Cardiac muscle cell (in vitro differentiated cells and primary cell): ENCODE measurements at regions not wholly inside any gene's neighbourhood (a gene's known extent, or its start where the extent isn't known, plus 50 kb on each side); places are given as distances from the start of the nearest gene placed in this dataset.

Experiments
- DNase-seq, 2 donors: peaks; one replicate each; pipeline versions ENCODE4 v3.0.0 to v3.0.0-alpha.2; 2010 to 2017; ENCODE audit warnings: low read depth in 1 of 2, low spot score in 1 of 2
- H3K27ac ChIP-seq: fragments of 200-600 bp; sonication (generic); 2 replicates; pipeline ENCODE4 v1.5.1; 2016
- H3K27me3 ChIP-seq: fragments of 200-600 bp; sonication (generic); 2 replicates; pipeline ENCODE4 v1.6.0; 2016; ENCODE audit warnings: control low read depth
- H3K36me3 ChIP-seq: fragments of 200-600 bp; sonication (generic); 2 replicates; pipeline ENCODE4 v1.5.1; 2016; ENCODE audit warnings: control low read depth
- H3K4me1 ChIP-seq: fragments of 200-600 bp; sonication (generic); 2 replicates; pipeline ENCODE4 v1.8.1; 2017; ENCODE audit warnings: low read depth, mild to moderate bottlenecking, mixed run types
- H3K4me3 ChIP-seq: fragments of 200-600 bp; sonication (generic); 2 replicates; pipeline ENCODE4 v1.5.1; 2016; ENCODE audit warnings: mild to moderate bottlenecking
- H3K9me3 ChIP-seq: fragments of 200-600 bp; sonication (generic); 2 replicates; pipeline ENCODE4 v1.5.1; 2017; ENCODE audit warnings: low read depth, mild to moderate bottlenecking, control low read depth
- TF ChIP-seq, protein P1 (sequence below): IDR thresholded peaks from 2 replicates; pipeline ENCODE4 v1.5.1; 2012; ENCODE audit warnings: low read depth, mild to moderate bottlenecking, low read length

DNA sequence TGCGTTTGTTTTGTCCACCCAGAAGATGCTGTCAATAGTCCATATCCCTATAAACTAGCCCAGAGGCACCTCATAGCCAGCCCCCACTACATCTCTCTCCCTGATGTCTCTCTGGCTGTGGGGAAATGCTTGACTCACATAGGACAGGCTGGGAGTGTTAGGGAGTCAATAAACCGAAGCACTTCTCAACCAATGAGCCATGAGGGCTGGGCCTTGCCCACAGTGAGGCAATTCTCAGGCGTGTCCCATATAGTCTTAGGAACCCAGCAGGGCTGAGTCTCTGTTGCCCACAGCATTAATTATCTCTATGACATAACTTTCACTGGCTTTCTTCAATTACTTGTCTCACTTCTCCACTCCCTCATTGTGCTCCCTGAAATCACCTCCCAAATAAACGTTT is 387.3 kb upstream of the CDH11 start:
- DNase-seq: no peak
- TF ChIP-seq, protein P1, sequence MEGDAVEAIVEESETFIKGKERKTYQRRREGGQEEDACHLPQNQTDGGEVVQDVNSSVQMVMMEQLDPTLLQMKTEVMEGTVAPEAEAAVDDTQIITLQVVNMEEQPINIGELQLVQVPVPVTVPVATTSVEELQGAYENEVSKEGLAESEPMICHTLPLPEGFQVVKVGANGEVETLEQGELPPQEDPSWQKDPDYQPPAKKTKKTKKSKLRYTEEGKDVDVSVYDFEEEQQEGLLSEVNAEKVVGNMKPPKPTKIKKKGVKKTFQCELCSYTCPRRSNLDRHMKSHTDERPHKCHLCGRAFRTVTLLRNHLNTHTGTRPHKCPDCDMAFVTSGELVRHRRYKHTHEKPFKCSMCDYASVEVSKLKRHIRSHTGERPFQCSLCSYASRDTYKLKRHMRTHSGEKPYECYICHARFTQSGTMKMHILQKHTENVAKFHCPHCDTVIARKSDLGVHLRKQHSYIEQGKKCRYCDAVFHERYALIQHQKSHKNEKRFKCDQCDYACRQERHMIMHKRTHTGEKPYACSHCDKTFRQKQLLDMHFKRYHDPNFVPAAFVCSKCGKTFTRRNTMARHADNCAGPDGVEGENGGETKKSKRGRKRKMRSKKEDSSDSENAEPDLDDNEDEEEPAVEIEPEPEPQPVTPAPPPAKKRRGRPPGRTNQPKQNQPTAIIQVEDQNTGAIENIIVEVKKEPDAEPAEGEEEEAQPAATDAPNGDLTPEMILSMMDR: no peak

DNA sequence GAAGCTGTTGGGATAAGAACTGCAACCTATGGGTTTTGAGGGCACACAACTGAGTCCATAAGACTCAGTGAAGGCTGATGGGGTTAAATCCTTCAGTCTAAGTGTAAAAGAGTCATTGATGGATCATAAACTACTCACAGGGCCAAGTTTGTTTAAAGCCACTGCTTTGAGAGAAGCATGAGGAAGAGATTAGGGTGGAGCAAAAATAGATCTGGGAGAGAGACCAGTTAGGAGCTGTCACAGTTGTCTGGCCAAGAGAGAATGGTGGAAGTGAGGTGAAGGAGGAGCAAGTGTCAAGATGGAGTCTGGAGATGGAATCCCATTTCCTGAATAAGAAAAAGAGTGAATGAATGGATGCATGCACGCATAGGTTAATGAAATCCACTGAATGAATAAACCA is 379.1 kb upstream of the CDH11 start:
- no peaks in the 10 kb centered on the region for H3K36me3 ChIP-seq
- peaks cover 9% of the 10 kb centered on the region for H3K4me1 ChIP-seq
- no peaks in the 10 kb centered on the region for H3K27me3 ChIP-seq
- H3K9me3 ChIP-seq: no peaks in the 10 kb centered on the region
- no peak for DNase-seq
- no peak overlapping the region for H3K4me3 ChIP-seq
- TF ChIP-seq, protein P1: no peak
- no peak overlapping the region for H3K27ac ChIP-seq

More for the DNA sequence above, 387.3 kb upstream of the CDH11 start:
- Histone ChIP-seq H3K9me3 (no peaks in the 10 kb centered on the region), H3K4me1 (peaks cover 13% of the 10 kb centered on the region), H3K4me3 (no peak overlapping the region), H3K27ac (no peak overlapping the region), H3K27me3 (no peaks in the 10 kb centered on the region), H3K36me3 (no peaks in the 10 kb centered on the region)

DNA sequence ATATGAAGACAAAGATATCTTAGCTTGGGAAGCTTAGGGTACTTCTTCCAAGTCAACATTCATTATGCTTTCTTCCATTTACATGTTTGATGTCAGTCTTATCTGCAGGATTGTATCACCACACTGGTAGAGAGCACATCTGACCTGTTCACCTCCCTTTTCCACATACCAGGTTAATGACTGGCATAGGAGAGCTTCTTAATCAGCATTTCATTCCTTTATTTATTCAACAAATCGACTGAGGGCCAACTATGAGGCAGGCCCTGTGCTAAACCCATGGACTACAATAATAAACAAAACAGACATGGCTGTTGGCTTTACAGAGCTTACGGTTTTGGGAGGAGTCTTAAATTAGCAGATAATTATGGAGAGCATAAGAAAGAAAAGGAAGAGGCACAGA is 378.1 kb upstream of the CDH11 start:
- H3K9me3 ChIP-seq: no peaks in the 10 kb centered on the region
- H3K36me3 ChIP-seq: no peaks in the 10 kb centered on the region
- DNase-seq: no peak
- no peak overlapping the region for H3K27ac ChIP-seq
- H3K27me3 ChIP-seq: no peaks in the 10 kb centered on the region
- H3K4me1 ChIP-seq: peaks cover 9% of the 10 kb centered on the region
- H3K4me3 ChIP-seq: no peak overlapping the region
- TF ChIP-seq, protein P1: no peak

DNA sequence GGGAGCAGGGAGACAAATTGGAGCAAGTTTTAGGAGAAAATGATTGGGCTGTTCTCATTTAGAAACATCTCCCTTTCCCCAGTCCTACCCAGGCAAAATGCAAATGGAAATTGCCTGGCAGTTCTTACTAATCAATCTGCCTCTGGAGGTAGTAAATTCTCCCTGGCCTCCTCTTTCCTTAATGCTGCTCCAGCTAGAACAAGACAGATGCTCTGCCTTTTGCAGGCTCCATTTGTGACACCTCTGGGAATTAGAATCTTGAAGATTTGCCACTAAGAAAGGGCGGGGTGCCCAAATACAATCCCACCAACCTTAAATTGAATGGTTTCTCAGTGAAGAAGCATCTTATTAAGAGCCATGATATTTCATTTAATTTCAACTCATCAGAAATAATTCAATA is 377.7 kb upstream of the CDH11 start:
- no peak for DNase-seq
- TF ChIP-seq, protein P1: no peak
- H3K9me3 ChIP-seq: no peaks in the 10 kb centered on the region

DNA sequence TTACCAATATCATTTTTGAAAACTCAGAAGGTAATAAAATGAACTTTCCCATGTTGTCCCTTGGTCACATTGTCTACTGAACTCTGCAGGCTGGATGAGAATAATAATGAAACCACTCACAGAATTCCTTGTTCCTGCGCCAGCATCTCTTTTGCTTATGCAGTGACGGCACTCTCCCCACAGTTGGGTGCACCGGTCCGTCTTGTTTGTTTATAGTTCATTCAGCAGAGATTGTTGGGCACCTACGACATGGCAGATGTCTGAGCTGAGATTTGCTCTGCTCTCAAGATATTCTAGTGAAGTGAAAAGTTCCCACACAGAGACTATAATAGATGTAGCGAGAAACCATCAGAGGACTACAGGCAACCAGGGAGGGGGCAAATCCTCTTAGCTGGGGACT is 375.7 kb upstream of the CDH11 start:
- peaks cover 29% of the 10 kb centered on the region for H3K4me1 ChIP-seq
- no peaks in the 10 kb centered on the region for H3K27me3 ChIP-seq
- H3K27ac ChIP-seq: no peak overlapping the region
- TF ChIP-seq, protein P1: no peak
- H3K4me3 ChIP-seq: no peak overlapping the region
- no peak for DNase-seq
- H3K36me3 ChIP-seq: no peaks in the 10 kb centered on the region
- no peaks in the 10 kb centered on the region for H3K9me3 ChIP-seq

More for the DNA sequence above, 377.7 kb upstream of the CDH11 start:
- H3K27ac ChIP-seq: no peak overlapping the region
- no peaks in the 10 kb centered on the region for H3K36me3 ChIP-seq
- H3K4me1 ChIP-seq: peaks cover 13% of the 10 kb centered on the region
- H3K27me3 ChIP-seq: no peaks in the 10 kb centered on the region
- H3K4me3 ChIP-seq: no peak overlapping the region

DNA sequence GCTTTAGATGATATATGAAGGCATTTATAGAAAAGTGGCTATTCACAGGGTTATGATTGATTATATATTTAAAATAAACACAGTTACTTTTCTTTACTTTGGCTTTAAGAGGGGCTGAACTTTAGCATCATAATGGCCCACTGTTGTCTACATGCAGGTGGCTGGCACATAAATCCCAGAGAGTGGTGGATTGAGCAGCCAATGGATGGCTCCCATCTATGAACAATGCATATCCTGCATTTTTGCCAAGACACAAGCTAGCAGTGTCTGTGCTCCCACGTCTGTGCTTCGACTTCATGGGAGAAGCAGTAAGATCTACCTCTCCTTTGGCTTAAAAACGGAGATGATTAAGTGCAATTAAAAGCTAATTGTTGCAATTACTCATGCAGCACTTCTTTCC is 373.2 kb upstream of the CDH11 start:
- Histone ChIP-seq H3K4me3 (no peak overlapping the region), H3K36me3 (no peaks in the 10 kb centered on the region), H3K9me3 (no peaks in the 10 kb centered on the region), H3K27me3 (peaks cover 6% of the 10 kb centered on the region), H3K27ac (no peak overlapping the region), H3K4me1 (peaks cover 20% of the 10 kb centered on the region)
- TF ChIP-seq, protein P1: no peak
- no peak for DNase-seq
